ENCODE measurements at regions not wholly inside any gene's neighbourhood (a gene's known extent, or its start where the extent isn't known, plus 50 kb on each side); places are given as distances from the start of the nearest gene placed in this dataset.

GRCh38 chr18:78390348-78390951 lies 589.2 kb upstream of the SALL3 start:
- no peak for DNase-seq (ENCODE audit: low spot score, unreplicated experiment)
- no peak for TF ChIP-seq CTCF (IDR thresholded peaks at IDR 0.05; ENCODE audit: unreplicated experiment)
- no peak overlapping the region for H3K4me3 Mint-ChIP-seq (ENCODE audit: low read depth)
- H3K27ac Mint-ChIP-seq, result no peak overlapping the region
- peaks cover 17% of the 10 kb centered on the region for H3K27me3 Mint-ChIP-seq
- H3K4me1 Mint-ChIP-seq (ENCODE audit: low read depth), result no peaks in the 10 kb centered on the region
- no peaks in the 10 kb centered on the region for H3K36me3 Mint-ChIP-seq (ENCODE audit: insufficient read depth)
- H3K9me3 Mint-ChIP-seq (ENCODE audit: low read depth), result peaks cover 3% of the 10 kb centered on the region

DNA sequence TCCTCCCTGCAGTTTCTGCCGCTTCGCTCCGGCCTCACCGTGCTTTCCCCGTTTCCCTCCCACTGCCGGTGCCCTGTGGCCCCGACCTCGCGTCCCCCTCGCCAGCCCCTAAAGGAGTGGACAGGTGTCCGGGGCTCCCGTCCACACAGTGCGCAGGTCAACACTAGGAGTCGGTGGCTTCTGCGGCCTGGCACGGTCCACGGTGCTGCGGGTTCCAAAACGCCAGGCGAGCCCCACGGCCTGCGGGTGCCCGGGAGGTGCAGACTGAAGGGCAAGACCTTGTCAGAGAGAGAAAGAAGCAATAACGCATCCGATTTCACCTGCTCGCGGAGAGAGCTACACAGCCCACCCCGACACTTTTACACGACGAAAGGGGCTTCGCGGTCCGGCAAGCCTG lies 588.7 kb upstream of the SALL3 start:
- no peaks in the 10 kb centered on the region for H3K4me1 Mint-ChIP-seq (ENCODE audit: low read depth)
- H3K9me3 Mint-ChIP-seq (ENCODE audit: low read depth), result peaks cover 3% of the 10 kb centered on the region
- DNase-seq (ENCODE audit: low spot score, unreplicated experiment), result no peak
- H3K27me3 Mint-ChIP-seq, result peaks cover 20% of the 10 kb centered on the region
- H3K4me3 Mint-ChIP-seq (ENCODE audit: low read depth), result no peak overlapping the region
- H3K27ac Mint-ChIP-seq, result no peak overlapping the region
- TF ChIP-seq CTCF (IDR thresholded peaks at IDR 0.05; ENCODE audit: unreplicated experiment), result no peak
- no peaks in the 10 kb centered on the region for H3K36me3 Mint-ChIP-seq (ENCODE audit: insufficient read depth)

- Mint-ChIP-seq H3K27me3 (peaks cover 22% of the 10 kb centered on the region), H3K9me3 (ENCODE audit: low read depth) (no peaks in the 10 kb centered on the region), H3K27ac (no peak overlapping the region), H3K36me3 (ENCODE audit: insufficient read depth) (no peaks in the 10 kb centered on the region), H3K4me3 (ENCODE audit: low read depth) (no peak overlapping the region), H3K4me1 (ENCODE audit: low read depth) (no peaks in the 10 kb centered on the region)
- TF ChIP-seq CTCF (IDR thresholded peaks at IDR 0.05; ENCODE audit: unreplicated experiment), result no peak
- DNase-seq (ENCODE audit: low spot score, unreplicated experiment), result no peak
These were observed 586.3 kb upstream of the SALL3 start for GRCh38 chr18:78393086-78393862.

DNA sequence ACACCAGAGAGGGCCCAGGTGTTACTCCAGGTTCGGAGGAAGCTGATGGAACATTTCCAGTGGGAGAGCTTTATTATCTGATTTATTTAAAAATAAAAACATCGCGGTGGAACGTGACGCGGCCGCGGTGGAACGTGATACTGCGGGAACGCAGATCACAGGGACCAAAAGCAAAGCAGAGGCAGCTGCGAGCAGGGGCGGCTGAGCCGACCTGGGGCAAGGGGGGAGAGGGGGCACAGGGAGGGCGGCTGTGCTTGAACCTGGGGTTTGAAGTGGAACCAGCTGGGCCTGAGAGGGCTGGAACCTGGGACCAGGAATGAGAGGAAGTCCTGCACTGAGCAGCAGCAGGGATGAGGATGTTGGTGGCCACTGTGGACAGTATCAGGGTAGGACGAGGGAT lies 583.5 kb upstream of the SALL3 start:
- peaks cover 12% of the 10 kb centered on the region for H3K27me3 Mint-ChIP-seq
- no peak for DNase-seq (ENCODE audit: low spot score, unreplicated experiment)
- H3K4me1 Mint-ChIP-seq (ENCODE audit: low read depth), result no peaks in the 10 kb centered on the region
- H3K27ac Mint-ChIP-seq, result no peak overlapping the region
- no peak for TF ChIP-seq CTCF (IDR thresholded peaks at IDR 0.05; ENCODE audit: unreplicated experiment)
- no peaks in the 10 kb centered on the region for H3K36me3 Mint-ChIP-seq (ENCODE audit: insufficient read depth)
- no peak overlapping the region for H3K4me3 Mint-ChIP-seq (ENCODE audit: low read depth)
- H3K9me3 Mint-ChIP-seq (ENCODE audit: low read depth), result no peaks in the 10 kb centered on the region

- H3K27me3 Mint-ChIP-seq, result peaks cover 12% of the 10 kb centered on the region
- H3K9me3 Mint-ChIP-seq (ENCODE audit: low read depth), result no peaks in the 10 kb centered on the region
- no peak for TF ChIP-seq CTCF (IDR thresholded peaks at IDR 0.05; ENCODE audit: unreplicated experiment)
- H3K4me3 Mint-ChIP-seq (ENCODE audit: low read depth), result no peak overlapping the region
- DNase-seq (ENCODE audit: low spot score, unreplicated experiment), result no peak
- no peaks in the 10 kb centered on the region for H3K36me3 Mint-ChIP-seq (ENCODE audit: insufficient read depth)
- H3K4me1 Mint-ChIP-seq (ENCODE audit: low read depth), result no peaks in the 10 kb centered on the region
- no peak overlapping the region for H3K27ac Mint-ChIP-seq
These were observed 582.9 kb upstream of the SALL3 start for GRCh38 chr18:78396756-78397155.
